H9 (cell line): ENCODE measurements at regions not wholly inside any gene's neighbourhood (a gene's known extent, or its start where the extent isn't known, plus 50 kb on each side); places are given as distances from the start of the nearest gene placed in this dataset.

Source experiments
- DNase-seq: peaks from one replicate; pipeline ENCODE4 v3.0.0-alpha.2; 2017
- H2AFZ ChIP-seq: one replicate; pipeline ENCODE4 v1.6.1; 2013; ENCODE audit warnings: mild to moderate bottlenecking, low read length, control low read depth, moderate library complexity
- H2AK5ac ChIP-seq: 2 replicates; pipeline ENCODE4 v1.6.1; 2013; ENCODE audit warnings: low read length, control low read depth, mixed read lengths; ENCODE audit not compliant: insufficient read length
- H2BK120ac ChIP-seq: one replicate; pipeline ENCODE4 v1.6.1; 2013; ENCODE audit warnings: low read depth, mild to moderate bottlenecking, low read length, control low read depth, inconsistent platforms; ENCODE audit not compliant: poor library complexity, severe bottlenecking
- H2BK12ac ChIP-seq: 2 replicates; pipeline ENCODE4 v1.6.1; 2013; ENCODE audit warnings: low read length, control low read depth, mixed read lengths, low read depth; ENCODE audit not compliant: insufficient read length
- H2BK15ac ChIP-seq: 2 replicates; pipeline ENCODE4 v1.6.1; 2013; ENCODE audit warnings: low read depth, low read length, control low read depth
- H2BK20ac ChIP-seq: one replicate; pipeline ENCODE4 v1.6.1; 2013; ENCODE audit warnings: low read depth, mild to moderate bottlenecking, low read length, control low read depth, inconsistent platforms; ENCODE audit not compliant: poor library complexity, severe bottlenecking
- H2BK5ac ChIP-seq: 2 replicates; pipeline ENCODE4 v1.6.1; 2013; ENCODE audit warnings: low read length, control low read depth, mixed read lengths; ENCODE audit not compliant: insufficient read length
- H3K14ac ChIP-seq: 2 replicates; pipeline ENCODE4 v1.6.1; 2013; ENCODE audit warnings: low read length, control low read depth; ENCODE audit not compliant: insufficient read depth
- H3K18ac ChIP-seq: 2 replicates; pipeline ENCODE4 v1.6.1; 2013; ENCODE audit warnings: low read depth, mild to moderate bottlenecking, mixed read lengths, low read length, control low read depth; ENCODE audit not compliant: insufficient read length
- H3K23ac ChIP-seq: 2 replicates; pipeline ENCODE4 v1.6.1; 2013; ENCODE audit warnings: low read length, control low read depth, mixed read lengths, low read depth; ENCODE audit not compliant: insufficient read length
- H3K23me2 ChIP-seq: 2 replicates; pipeline ENCODE4 v1.6.1; 2013; ENCODE audit warnings: low read depth, mild to moderate bottlenecking, mixed read lengths, low read length, control low read depth; ENCODE audit not compliant: insufficient read length, poor library complexity, severe bottlenecking
- H3K27ac ChIP-seq: 2 replicates; pipeline ENCODE4 v1.5.1; 2013; ENCODE audit warnings: low read length, control low read depth, mixed read lengths, low read depth; ENCODE audit not compliant: insufficient read length
- H3K27me3 ChIP-seq: 2 replicates; pipeline ENCODE4 v1.6.1; 2013; ENCODE audit warnings: low read length, control low read depth, inconsistent platforms; ENCODE audit not compliant: insufficient read depth
- H3K4ac ChIP-seq: 2 replicates; pipeline ENCODE4 v1.6.1; 2013; ENCODE audit warnings: low read depth, mild to moderate bottlenecking, control low read depth, inconsistent platforms, low read length, moderate library complexity
- H3K4me1 ChIP-seq: 2 replicates; pipeline ENCODE4 v1.6.1; 2013; ENCODE audit warnings: low read length, control low read depth, inconsistent platforms; ENCODE audit not compliant: insufficient read depth
- H3K4me2 ChIP-seq: 2 replicates; pipeline ENCODE4 v1.6.1; 2013; ENCODE audit warnings: low read length, control low read depth, mixed read lengths; ENCODE audit not compliant: insufficient read length, insufficient read depth
- H3K56ac ChIP-seq: 2 replicates; pipeline ENCODE4 v1.6.1; 2013; ENCODE audit warnings: low read depth, mild to moderate bottlenecking, mixed read lengths, low read length, control low read depth; ENCODE audit not compliant: insufficient read length
- H3K79me1 ChIP-seq: 2 replicates; pipeline ENCODE4 v1.6.1; 2013; ENCODE audit warnings: low read depth, mild to moderate bottlenecking, moderate library complexity, low read length, control low read depth, inconsistent platforms; ENCODE audit not compliant: insufficient read depth, poor library complexity, severe bottlenecking
- H3K79me2 ChIP-seq: 2 replicates; pipeline ENCODE4 v1.6.1; 2013; ENCODE audit warnings: low read length, control low read depth, inconsistent platforms; ENCODE audit not compliant: insufficient read depth
- H3K9ac ChIP-seq: 2 replicates; pipeline ENCODE4 v1.6.1; 2013; ENCODE audit warnings: low read length, control low read depth, mixed read lengths; ENCODE audit not compliant: insufficient read length; ENCODE audit errors: extremely low read depth
- H3K9me3 ChIP-seq: one replicate; pipeline ENCODE4 v1.6.1; 2013; ENCODE audit warnings: low read depth, low read length, inconsistent platforms; ENCODE audit not compliant: control insufficient read depth
- H3T11ph ChIP-seq: one replicate; pipeline ENCODE4 v1.6.1; 2013; ENCODE audit warnings: mild to moderate bottlenecking, low read length, control low read depth, inconsistent platforms
- H4K20me1 ChIP-seq: one replicate; pipeline ENCODE4 v1.6.1; 2013; ENCODE audit not compliant: control insufficient read depth, insufficient read length, insufficient read depth
- H4K5ac ChIP-seq: 2 replicates; pipeline ENCODE4 v1.6.1; 2013; ENCODE audit warnings: low read depth, mild to moderate bottlenecking, mixed read lengths, low read length, control low read depth; ENCODE audit not compliant: insufficient read length
- H4K8ac ChIP-seq: replicated peaks from 2 replicates; pipeline ENCODE4 v1.6.1; 2013; ENCODE audit warnings: low read length, control low read depth, mixed read lengths, low read depth; ENCODE audit not compliant: insufficient read length
- H4K91ac ChIP-seq: 2 replicates; pipeline ENCODE4 v1.6.1; 2013; ENCODE audit warnings: low read depth, mild to moderate bottlenecking, moderate library complexity, mixed read lengths, low read length, control low read depth; ENCODE audit not compliant: insufficient read length
- H3K27ac Mint-ChIP-seq, 3 experiments: 2 replicates in 2 of 3; 3 replicates in 1 of 3; pipeline ENCODE4 v1.8.0; 2020 to 2021; ENCODE audit warnings: mixed read lengths in 3 of 3, mild to moderate bottlenecking in 1 of 3, moderate library complexity in 1 of 3
- H3K27me3 Mint-ChIP-seq: 2 replicates; pipeline ENCODE4 v1.8.0; 2021; ENCODE audit warnings: low read depth, mild to moderate bottlenecking, moderate library complexity, mixed read lengths
- H3K36me3 Mint-ChIP-seq, 3 experiments: 2 replicates in 2 of 3; 3 replicates in 1 of 3; pipeline ENCODE4 v1.8.0; 2020 to 2021; ENCODE audit warnings: low read depth in 3 of 3, mixed read lengths in 3 of 3; ENCODE audit not compliant: insufficient read depth in 1 of 3
- H3K4me1 Mint-ChIP-seq, 2 experiments: 2 replicates each; pipeline ENCODE4 v1.8.0; 2020; ENCODE audit warnings: mixed read lengths in 2 of 2
- H3K4me3 Mint-ChIP-seq, 2 experiments: 2 replicates in 1 of 2; 3 replicates in 1 of 2; pipeline ENCODE4 v1.8.0; 2020 to 2021; ENCODE audit warnings: mild to moderate bottlenecking in 2 of 2, mixed read lengths in 2 of 2, moderate library complexity in 1 of 2
- H3K9me3 Mint-ChIP-seq, 2 experiments: 2 replicates in 1 of 2; 3 replicates in 1 of 2; pipeline ENCODE4 v1.8.0; 2020; ENCODE audit warnings: mild to moderate bottlenecking in 2 of 2, mixed read lengths in 2 of 2, moderate library complexity in 1 of 2
- WGBS: extraction: QIAGEN DNeasy Blood & Tissue Kit; methylation state at CpG from one replicate; pipeline ENCODE4 v1.1.7; 2013; ENCODE audit warnings: missing lambda C conversion rate, low lambda C conversion rate, mixed read lengths; ENCODE audit not compliant: insufficient read length; ENCODE audit errors: extremely low coverage; 5-methylcytosine and 5-hydroxymethylcytosine counted together
- TF ChIP-seq, protein P1 (sequence below): fragments of 200-600 bp; sonication (generic); conservative IDR thresholded peaks from 3 replicates; pipeline ENCODE4 v1.8.0; 2021; ENCODE audit warnings: antibody characterized with exemption, mild to moderate bottlenecking

DNA sequence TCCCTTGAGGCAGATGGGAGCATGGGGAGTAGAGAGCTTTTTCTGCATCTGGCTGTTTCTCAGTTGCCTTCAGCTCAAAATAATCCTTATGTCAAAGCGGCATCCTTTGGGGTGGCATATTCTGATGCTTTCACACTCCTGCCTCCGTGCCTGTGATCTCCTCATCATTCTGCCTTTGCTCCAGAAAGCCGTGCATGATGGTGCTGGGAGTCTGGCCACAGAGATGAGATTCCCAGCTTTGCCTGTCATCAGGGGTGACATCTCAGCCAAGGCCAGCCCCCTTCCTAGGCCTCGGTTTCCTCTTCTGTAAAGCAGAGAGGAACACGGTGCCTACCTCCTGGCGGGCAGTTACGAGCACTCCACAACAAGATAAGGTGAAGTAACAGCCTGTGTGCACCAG, 96.3 kb upstream of the ALDH1A3 start:
- H3K4me1 ChIP-seq = no peaks in the 10 kb centered on the region; the same call in 1 of the 2 replicates
- Mint-ChIP-seq H3K36me3 (peaks cover 0 to 4% (median 2%) of the 10 kb centered on the region in 3 experiments; a peak in 1 of 7 replicates), H3K4me3 (no peak overlapping the region; a peak in 1 of 5 replicates), H3K27ac (0 out of 7 replicates have a peak overlapping the region, but pooled peaks of 1 of the 3 experiments have one; percentile 56), H3K9me3 (peaks cover 0 to 3% of the 10 kb centered on the region in 2 experiments; a peak in 1 of 5 replicates), H3K27me3 (peaks cover 3% of the 10 kb centered on the region), H3K4me1 (peaks cover 12 to 19% of the 10 kb centered on the region in 2 experiments)
- no peak overlapping the region for H3K9ac ChIP-seq
- H2BK12ac ChIP-seq = no peak overlapping the region
- no peak overlapping the region for H3K18ac ChIP-seq
- WGBS = no CpG with 5 or more reads among the region's 7 CpGs
- H3K79me2 ChIP-seq = no peaks in the 10 kb centered on the region
- H3K23ac ChIP-seq = no peak overlapping the region
- H3K23me2 ChIP-seq = no peaks in the 10 kb centered on the region
- no peak overlapping the region for H2BK15ac ChIP-seq
- H3K79me1 ChIP-seq = no peaks in the 10 kb centered on the region
- no peak for DNase-seq
- H2BK5ac ChIP-seq = no peak overlapping the region
- H4K5ac ChIP-seq = no peak overlapping the region
- H4K20me1 ChIP-seq = no peaks in the 10 kb centered on the region
- no peak overlapping the region for H2BK20ac ChIP-seq
- no peak overlapping the region for H3K4ac ChIP-seq
- no peak overlapping the region for H2AK5ac ChIP-seq
- no peaks in the 10 kb centered on the region for H3K27me3 ChIP-seq
- H3K56ac ChIP-seq = no peak overlapping the region
- no peak overlapping the region for H4K8ac ChIP-seq
- H3T11ph ChIP-seq = no peak overlapping the region
- H3K27ac ChIP-seq = no peak overlapping the region
- no peak overlapping the region for H4K91ac ChIP-seq
- H3K9me3 ChIP-seq = no peaks in the 10 kb centered on the region
- no peak overlapping the region for H2BK120ac ChIP-seq
- no peak overlapping the region for H3K4me2 ChIP-seq
- TF ChIP-seq, protein P1, sequence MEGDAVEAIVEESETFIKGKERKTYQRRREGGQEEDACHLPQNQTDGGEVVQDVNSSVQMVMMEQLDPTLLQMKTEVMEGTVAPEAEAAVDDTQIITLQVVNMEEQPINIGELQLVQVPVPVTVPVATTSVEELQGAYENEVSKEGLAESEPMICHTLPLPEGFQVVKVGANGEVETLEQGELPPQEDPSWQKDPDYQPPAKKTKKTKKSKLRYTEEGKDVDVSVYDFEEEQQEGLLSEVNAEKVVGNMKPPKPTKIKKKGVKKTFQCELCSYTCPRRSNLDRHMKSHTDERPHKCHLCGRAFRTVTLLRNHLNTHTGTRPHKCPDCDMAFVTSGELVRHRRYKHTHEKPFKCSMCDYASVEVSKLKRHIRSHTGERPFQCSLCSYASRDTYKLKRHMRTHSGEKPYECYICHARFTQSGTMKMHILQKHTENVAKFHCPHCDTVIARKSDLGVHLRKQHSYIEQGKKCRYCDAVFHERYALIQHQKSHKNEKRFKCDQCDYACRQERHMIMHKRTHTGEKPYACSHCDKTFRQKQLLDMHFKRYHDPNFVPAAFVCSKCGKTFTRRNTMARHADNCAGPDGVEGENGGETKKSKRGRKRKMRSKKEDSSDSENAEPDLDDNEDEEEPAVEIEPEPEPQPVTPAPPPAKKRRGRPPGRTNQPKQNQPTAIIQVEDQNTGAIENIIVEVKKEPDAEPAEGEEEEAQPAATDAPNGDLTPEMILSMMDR = no peak
- no peak overlapping the region for H2AFZ ChIP-seq
- no peak overlapping the region for H3K14ac ChIP-seq
